ENCODE measurements at regions not wholly inside any gene's neighbourhood (a gene's known extent, or its start where the extent isn't known, plus 50 kb on each side); places are given as distances from the start of the nearest gene placed in this dataset.

GRCh38 chr14:66219886-66220285 lies 266.3 kb upstream of the CCDC196 start:
- Mint-ChIP-seq H3K27ac (no peak overlapping the region), H3K36me3 (ENCODE audit: low read depth) (0 out of 2 replicates have a peak, but pooled peaks cover 8% of the 10 kb centered on the region), H3K27me3 (ENCODE audit: insufficient read depth) (no peaks in the 10 kb centered on the region; the same call in 1 of the 2 replicates), H3K9me3 (peaks cover 61% of the 10 kb centered on the region), H3K4me3 (no peak overlapping the region), H3K4me1 (ENCODE audit: low read depth) (no peaks in the 10 kb centered on the region)
- no peak for DNase-seq
- TF ChIP-seq, protein P1, sequence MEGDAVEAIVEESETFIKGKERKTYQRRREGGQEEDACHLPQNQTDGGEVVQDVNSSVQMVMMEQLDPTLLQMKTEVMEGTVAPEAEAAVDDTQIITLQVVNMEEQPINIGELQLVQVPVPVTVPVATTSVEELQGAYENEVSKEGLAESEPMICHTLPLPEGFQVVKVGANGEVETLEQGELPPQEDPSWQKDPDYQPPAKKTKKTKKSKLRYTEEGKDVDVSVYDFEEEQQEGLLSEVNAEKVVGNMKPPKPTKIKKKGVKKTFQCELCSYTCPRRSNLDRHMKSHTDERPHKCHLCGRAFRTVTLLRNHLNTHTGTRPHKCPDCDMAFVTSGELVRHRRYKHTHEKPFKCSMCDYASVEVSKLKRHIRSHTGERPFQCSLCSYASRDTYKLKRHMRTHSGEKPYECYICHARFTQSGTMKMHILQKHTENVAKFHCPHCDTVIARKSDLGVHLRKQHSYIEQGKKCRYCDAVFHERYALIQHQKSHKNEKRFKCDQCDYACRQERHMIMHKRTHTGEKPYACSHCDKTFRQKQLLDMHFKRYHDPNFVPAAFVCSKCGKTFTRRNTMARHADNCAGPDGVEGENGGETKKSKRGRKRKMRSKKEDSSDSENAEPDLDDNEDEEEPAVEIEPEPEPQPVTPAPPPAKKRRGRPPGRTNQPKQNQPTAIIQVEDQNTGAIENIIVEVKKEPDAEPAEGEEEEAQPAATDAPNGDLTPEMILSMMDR (IDR thresholded peaks at IDR 0.05), result no peak

DNA sequence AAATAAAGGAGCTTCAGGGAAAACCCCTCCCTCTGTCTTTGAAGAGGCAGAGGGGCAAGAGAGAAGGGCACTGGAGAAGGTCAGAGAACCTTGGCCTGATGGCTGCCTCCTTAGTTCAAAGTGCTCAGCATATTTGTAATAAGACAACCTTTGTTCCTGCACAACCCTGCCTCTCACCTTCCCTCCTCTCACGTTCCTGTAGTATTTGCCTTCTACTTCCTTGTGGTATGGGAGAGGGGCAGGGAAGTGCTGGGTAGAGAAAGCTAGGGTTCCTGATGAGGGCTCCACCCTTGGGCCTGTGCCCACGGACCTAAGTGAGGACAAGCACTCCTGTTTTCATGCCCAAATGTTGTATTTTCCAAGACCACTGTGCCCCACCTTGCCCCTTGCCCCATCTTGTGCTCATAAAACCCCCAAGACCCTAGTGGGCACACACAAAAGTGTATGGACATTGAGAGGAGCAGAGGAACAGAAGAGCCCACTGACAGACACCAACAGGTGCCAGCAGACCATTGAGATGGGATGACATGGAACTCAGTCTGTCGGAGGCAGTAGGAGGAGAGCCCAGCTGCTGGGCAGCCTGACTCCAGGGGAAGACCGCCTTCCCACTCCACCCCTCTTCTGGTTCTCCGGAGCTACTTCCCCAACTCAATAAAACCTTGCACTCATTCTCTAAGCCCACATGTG lies 261.5 kb upstream of the CCDC196 start:
- Mint-ChIP-seq H3K4me1 (ENCODE audit: low read depth) (no peaks in the 10 kb centered on the region), H3K4me3 (no peak overlapping the region), H3K9me3 (peaks cover 48% of the 10 kb centered on the region), H3K36me3 (ENCODE audit: low read depth) (peaks cover 6% of the 10 kb centered on the region; the same call in 1 of the 2 replicates), H3K27ac (no peak overlapping the region), H3K27me3 (ENCODE audit: insufficient read depth) (no peaks in the 10 kb centered on the region; the same call in 1 of the 2 replicates)
- TF ChIP-seq, protein P1 (IDR thresholded peaks at IDR 0.05), result no peak
- DNase-seq, result no peak

DNA sequence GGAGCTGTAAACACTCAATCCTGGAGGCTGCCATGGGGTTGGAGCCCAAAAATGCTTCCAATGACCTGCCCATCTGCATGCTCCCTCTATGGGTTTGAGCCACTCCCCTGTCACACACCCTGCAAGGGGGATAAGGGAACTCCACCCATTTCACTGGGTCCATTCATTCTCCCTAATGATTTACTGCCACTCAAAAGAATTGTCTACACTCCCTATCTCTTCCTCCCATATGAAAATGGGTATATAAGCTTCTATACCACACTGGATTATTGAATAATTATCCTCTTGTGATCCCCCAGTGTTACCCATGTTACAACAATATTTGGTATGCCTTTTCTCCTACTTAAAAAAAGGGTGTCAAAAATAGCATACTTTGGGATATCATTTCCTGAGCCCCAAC lies 260.8 kb upstream of the CCDC196 start:
- Mint-ChIP-seq H3K4me1 (ENCODE audit: low read depth) (no peaks in the 10 kb centered on the region), H3K9me3 (peaks cover 52% of the 10 kb centered on the region), H3K4me3 (no peak overlapping the region)

DNA sequence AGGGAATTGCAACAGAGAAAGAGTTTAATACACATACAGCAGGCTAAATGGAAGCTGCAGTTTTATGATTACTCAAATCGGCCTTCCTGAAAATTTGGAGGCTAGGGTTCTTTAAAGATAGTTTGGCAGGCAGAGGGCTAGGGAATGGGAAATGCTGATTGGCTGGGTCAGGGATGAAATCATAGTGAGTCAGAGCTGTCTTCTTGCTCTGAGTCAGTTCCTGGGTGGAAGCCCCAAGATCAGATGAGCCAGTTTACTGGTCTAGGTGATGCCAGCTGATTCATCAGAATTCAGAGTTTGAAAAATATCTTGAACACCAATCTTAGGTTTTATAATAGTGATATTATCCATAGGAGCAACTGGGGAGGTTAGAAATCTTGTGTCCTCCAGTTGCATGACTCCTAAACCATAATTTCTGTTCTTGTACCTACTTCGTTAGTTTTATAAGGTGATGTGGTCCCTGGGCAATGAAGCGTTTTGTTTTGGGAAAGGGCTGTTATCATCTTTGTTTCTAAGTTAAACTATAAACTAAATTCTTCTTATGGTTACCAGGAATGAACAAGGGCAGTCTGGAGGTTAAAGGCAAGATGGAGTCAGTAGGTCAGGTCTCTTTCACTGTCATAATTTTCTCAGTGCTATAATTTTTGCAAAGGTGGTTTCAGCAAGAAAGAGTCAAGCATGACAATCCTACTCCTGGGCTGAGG lies 257.8 kb upstream of the CCDC196 start:
- Mint-ChIP-seq H3K4me3 (no peak overlapping the region), H3K27ac (no peak overlapping the region), H3K4me1 (ENCODE audit: low read depth) (no peaks in the 10 kb centered on the region), H3K27me3 (ENCODE audit: insufficient read depth) (no peaks in the 10 kb centered on the region; the same call in 1 of the 2 replicates), H3K9me3 (peaks cover 61% of the 10 kb centered on the region), H3K36me3 (ENCODE audit: low read depth) (peaks cover 15% of the 10 kb centered on the region)
- TF ChIP-seq, protein P1 (IDR thresholded peaks at IDR 0.05), result no peak
- no peak for DNase-seq

More for the DNA sequence above, 260.8 kb upstream of the CCDC196 start:
- no peak overlapping the region for H3K27ac Mint-ChIP-seq
- H3K27me3 Mint-ChIP-seq (ENCODE audit: insufficient read depth), result no peaks in the 10 kb centered on the region; the same call in 1 of the 2 replicates
- peaks cover 9% of the 10 kb centered on the region for H3K36me3 Mint-ChIP-seq (ENCODE audit: low read depth)
- no peak for DNase-seq
- TF ChIP-seq, protein P1 (IDR thresholded peaks at IDR 0.05), result no peak

DNA sequence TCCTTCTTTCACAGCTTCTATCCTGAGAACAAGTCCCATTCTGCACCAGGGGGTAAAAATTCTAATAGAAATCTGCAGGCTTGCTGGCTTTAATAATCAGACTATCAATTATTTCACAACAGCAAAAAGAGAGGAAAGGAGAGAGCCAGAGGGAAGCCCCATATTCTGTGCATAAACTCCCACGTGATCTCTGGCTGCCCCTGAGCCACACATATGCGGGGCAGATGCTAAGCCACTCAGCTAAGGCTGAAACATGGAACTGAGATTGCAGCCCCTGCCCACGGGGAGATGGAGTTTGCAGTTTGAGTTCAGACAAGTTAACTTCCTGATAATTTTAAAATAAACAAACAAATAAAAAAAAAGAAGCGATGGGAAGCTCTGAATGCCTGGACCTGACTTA lies 254.4 kb upstream of the CCDC196 start:
- H3K4me1 Mint-ChIP-seq (ENCODE audit: low read depth), result no peaks in the 10 kb centered on the region
- H3K27ac Mint-ChIP-seq, result no peak overlapping the region
- peaks cover 63% of the 10 kb centered on the region for H3K9me3 Mint-ChIP-seq
- TF ChIP-seq, protein P1 (IDR thresholded peaks at IDR 0.05), result no peak
- H3K4me3 Mint-ChIP-seq, result no peak overlapping the region
- peaks cover 15% of the 10 kb centered on the region for H3K36me3 Mint-ChIP-seq (ENCODE audit: low read depth)
- no peak for DNase-seq
- H3K27me3 Mint-ChIP-seq (ENCODE audit: insufficient read depth), result no peaks in the 10 kb centered on the region
